WTC11 (cell line): ENCODE measurements at regions not wholly inside any gene's neighbourhood (a gene's known extent, or its start where the extent isn't known, plus 50 kb on each side); places are given as distances from the start of the nearest gene placed in this dataset.

Source experiments
- RELA ChIP-seq: sonication (generic); formaldehyde crosslinking; IDR thresholded peaks from 2 replicates; pipeline ENCODE4 v1.8.1; 2022; ENCODE audit warnings: missing genetic modification reagents, mild to moderate bottlenecking, borderline replicate concordance
- TF ChIP-seq, protein P1 (sequence below): sonication (generic); formaldehyde crosslinking; IDR thresholded peaks from 2 replicates; pipeline ENCODE4 v1.8.1; 2022; ENCODE audit warnings: missing genetic modification reagents, borderline replicate concordance

DNA sequence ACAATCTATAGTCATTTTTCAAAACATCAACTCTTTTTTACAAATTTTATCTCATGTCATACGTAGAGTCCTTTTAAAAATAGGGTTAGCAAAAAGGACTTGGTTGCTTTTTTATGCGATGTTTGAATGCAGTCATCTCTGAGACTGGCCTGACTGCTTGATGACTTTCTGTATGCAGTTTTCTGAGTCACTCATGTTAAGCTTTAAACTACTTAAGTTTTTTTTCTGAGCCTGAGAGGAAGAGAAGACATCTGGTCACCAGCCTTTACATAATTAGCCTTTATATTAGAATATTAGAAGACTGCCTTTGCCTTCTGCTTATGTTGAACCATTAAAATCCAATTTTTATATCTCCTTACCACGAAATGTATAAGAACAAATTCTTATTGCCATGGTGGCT, 834.4 kb upstream of the MBL2 start:
- TF ChIP-seq, protein P1, sequence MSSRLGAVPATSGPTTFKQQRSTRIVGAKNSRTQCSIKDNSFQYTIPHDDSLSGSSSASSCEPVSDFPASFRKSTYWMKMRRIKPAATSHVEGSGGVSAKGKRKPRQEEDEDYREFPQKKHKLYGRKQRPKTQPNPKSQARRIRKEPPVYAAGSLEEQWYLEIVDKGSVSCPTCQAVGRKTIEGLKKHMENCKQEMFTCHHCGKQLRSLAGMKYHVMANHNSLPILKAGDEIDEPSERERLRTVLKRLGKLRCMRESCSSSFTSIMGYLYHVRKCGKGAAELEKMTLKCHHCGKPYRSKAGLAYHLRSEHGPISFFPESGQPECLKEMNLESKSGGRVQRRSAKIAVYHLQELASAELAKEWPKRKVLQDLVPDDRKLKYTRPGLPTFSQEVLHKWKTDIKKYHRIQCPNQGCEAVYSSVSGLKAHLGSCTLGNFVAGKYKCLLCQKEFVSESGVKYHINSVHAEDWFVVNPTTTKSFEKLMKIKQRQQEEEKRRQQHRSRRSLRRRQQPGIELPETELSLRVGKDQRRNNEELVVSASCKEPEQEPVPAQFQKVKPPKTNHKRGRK (CRISPR knock-in tag): no peak
- TF ChIP-seq RELA (CRISPR knock-in tag): no peak
